ENCODE measurements at regions not wholly inside any gene's neighbourhood (a gene's known extent, or its start where the extent isn't known, plus 50 kb on each side); places are given as distances from the start of the nearest gene placed in this dataset.

GRCh38 chr9:85427772-85428171, 314.0 kb downstream of the AGTPBP1 start:
- DNase-seq: no peak

- peak; percentile 19 for DNase-seq
These were observed 316.6 kb downstream of the AGTPBP1 start for GRCh38 chr9:85425153-85425611.

GRCh38 chr9:85423422-85423821, 318.3 kb downstream of the AGTPBP1 start:
- no peak for DNase-seq

GRCh38 chr9:85421641-85422040, 320.1 kb downstream of the AGTPBP1 start:
- no peak for DNase-seq

DNA sequence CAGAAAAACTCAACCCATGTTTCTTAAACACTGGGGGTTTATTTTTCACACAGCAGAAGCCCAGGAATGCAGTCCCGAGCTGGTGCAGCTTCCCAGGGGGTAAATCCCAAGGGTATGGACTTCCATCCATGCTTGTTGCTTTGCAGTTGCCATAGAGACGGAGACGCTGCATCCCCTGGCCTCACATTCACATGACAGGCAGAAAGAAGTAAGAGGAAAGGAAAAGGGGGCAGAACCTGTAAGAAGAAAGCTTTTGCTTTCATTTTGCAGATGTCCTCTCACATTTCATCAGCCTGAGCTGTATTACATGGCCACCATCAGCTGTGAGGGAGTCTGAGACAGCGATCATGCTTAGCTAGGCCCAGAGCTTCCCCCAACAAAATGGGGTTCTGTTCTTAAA, 321.0 kb downstream of the AGTPBP1 start:
- DNase-seq: no peak

GRCh38 chr9:85417674-85418073, 324.1 kb downstream of the AGTPBP1 start:
- DNase-seq: no peak

GRCh38 chr9:85416715-85417114, 325.0 kb downstream of the AGTPBP1 start:
- DNase-seq: no peak

- DNase-seq: no peak
These were observed 327.4 kb downstream of the AGTPBP1 start for GRCh38 chr9:85414390-85414789.

DNA sequence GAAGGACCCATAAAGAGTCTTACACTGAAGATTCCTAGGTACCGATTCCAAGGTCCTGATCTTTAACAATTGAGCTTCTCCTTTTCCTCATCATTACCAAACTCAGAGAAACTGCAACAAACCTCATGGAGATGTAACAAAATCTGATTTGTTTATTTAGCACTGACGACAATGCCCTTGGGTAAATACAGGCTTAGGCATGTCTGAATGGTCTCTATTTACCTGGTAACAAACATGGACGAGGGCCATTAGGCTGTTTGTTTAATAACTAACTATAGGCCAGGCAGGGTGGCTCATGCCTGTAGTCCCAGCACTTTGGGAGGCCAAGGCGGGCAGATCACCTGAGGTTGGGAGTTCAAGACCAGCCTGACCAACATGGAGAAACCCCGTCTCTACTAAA, 333.3 kb downstream of the AGTPBP1 start:
- no peak for DNase-seq

DNA sequence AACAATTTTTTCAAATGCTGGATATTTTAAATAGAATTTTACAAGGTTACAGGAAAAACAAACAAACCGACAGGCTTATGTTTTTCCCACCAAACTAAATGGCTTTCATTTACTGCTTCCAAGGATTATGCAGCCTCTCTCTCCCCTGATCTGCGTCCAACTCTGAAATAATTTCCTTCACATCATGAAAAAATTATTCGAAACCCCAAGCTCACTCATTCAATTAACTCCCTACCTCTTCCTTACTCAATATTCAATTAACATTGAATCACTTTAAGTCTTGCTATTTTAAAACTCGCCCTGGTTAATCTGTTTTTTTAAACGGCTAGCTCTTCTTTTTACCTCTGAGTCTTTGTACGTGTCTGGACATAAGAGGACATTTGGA, 336.2 kb downstream of the AGTPBP1 start:
- no peak for DNase-seq

- DNase-seq: no peak
These were observed 336.7 kb downstream of the AGTPBP1 start for GRCh38 chr9:85404911-85405565.

DNA sequence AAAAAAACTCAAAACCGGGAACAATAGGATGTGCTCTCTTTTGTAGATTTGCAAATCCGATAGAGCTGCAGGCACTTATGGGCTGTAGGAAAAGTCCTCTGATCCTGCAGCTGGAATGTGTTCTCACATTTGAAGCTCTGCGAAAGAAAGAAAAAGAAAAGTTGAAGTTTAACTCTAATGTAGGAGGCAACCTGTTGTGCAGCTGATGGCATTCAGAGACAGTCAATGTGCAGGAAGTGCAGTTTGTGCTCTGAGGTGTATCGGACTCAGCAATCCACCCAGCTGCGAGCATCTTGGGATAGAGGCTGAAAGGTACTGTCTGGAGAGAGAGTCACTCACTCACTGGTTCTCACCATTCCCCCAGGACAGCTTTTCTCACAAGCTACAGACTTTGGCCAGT, 339.2 kb downstream of the AGTPBP1 start:
- DNase-seq: no peak

- no peak for DNase-seq
These were observed 339.8 kb downstream of the AGTPBP1 start for GRCh38 chr9:85401998-85402397.

GRCh38 chr9:85397005-85397404, 344.7 kb downstream of the AGTPBP1 start:
- no peak for DNase-seq

DNA sequence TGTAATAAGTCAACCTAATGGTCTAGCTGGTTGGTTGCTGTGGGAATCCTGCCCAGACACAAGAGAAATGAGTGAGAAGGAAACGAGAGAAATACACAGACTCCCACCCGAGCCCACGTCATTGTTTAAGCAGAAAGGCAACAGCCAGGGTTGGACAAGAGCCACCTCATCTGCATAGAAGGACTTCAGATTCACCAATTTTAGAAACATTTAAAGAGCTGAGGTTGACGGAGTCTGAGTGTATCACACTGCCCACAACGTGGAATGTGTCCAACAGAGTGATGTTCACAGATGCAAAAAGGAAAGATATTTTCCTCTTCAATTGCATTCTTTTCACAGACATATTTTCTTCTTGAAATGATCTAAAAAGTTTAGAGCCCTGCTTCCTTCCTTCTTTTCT, 349.5 kb downstream of the AGTPBP1 start:
- no peak for DNase-seq

DNA sequence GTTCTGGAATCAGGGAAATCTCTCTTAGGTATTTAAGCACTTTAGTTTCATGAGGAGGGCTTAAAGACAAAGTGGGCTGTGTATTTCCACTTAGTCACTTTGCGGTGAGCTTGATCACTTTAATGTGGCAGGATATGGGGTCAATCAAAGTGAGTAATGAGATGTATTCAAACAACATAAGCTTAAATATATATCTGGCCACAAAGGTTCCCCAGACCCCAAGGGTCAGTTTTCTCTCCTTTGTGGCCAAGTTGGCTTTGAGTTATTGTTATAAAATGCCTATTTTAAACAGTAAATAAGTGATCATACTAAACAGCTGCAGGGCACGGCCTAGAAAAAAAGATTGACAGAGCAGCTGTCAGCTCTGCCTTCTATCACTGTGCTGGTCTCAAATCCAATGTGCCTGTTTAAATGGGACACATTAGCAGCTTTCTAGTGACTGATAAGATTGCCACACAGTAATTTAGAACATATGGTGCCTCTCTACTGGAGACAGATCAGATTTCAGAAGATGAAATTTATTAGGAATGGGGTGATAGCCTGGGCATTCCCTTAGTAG, 363.9 kb downstream of the AGTPBP1 start:
- DNase-seq: no peak

- no peak for DNase-seq
These were observed 373.0 kb downstream of the AGTPBP1 start for GRCh38 chr9:85368781-85369180.

- no peak for DNase-seq
These were observed 382.6 kb downstream of the AGTPBP1 start for GRCh38 chr9:85359161-85359560.

- DNase-seq: no peak
These were observed 392.7 kb downstream of the AGTPBP1 start for GRCh38 chr9:85349046-85349445.

DNA sequence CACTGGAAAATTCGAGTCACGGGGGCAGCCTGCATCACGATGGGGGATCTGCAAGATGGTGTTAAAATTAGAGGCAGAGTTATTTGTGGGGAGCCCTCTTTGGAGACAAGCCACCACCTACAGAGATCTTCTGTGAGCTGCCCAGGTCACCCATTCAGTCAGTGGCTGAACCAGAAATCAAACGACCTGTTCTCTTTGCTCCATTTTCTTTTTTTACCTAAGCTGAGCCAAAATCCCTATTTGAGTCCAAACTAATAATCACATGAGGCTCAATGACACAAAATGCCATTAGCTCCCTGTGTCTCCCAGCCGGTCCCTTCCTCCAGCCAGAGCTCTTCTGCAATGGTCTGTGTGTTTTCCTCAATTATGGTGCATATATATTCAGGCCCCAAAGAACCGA, 394.2 kb downstream of the AGTPBP1 start:
- DNase-seq: no peak

- DNase-seq: no peak
These were observed 396.9 kb downstream of the AGTPBP1 start for GRCh38 chr9:85344901-85345300.

DNA sequence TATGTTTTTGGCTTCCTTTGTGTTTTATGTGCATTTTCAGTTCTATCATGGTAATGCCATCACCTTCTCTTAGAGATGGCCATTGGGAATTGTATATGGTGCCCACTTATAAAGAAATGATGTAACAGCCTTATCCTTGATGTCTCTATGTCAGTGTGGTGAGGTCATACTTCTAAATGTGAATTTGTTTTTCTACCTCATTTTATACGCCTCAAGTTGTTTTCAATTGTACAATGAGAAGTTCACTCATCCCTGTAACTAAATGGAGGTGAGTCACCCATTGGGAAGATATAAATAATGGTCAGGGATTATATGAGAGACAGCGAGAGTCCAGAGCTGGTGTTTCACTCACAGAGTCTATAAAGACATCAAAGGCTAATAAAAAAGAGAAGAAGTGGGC, 402.4 kb downstream of the AGTPBP1 start:
- no peak for DNase-seq

GRCh38 chr9:85334228-85334627, 407.5 kb downstream of the AGTPBP1 start:
- DNase-seq: no peak

- DNase-seq: no peak
These were observed 409.3 kb downstream of the AGTPBP1 start for GRCh38 chr9:85332487-85332886.

GRCh38 chr9:85331626-85332025, 410.1 kb downstream of the AGTPBP1 start:
- no peak for DNase-seq

All from activated CD8-positive, alpha-beta memory T cell treated with anti-CD3 and anti-CD28 coated beads, Interleukin-2, amount 50 U/mL, for 4 hours (primary cell).